ENCODE measurements at regions not wholly inside any gene's neighbourhood (a gene's known extent, or its start where the extent isn't known, plus 50 kb on each side); places are given as distances from the start of the nearest gene placed in this dataset. TPM values are rescaled to one million over a fixed set of nuclear protein-coding genes. Genes with fewer than 3 reads are reported as not detected.

GRCh38 chr2:167310442-167310841 is 422.2 kb downstream of the XIRP2 start:
- TF ChIP-seq CTCF (IDR thresholded peaks at IDR 0.05; ENCODE audit: low read depth, low read length, missing input control) (no peak), HNF4G (IDR thresholded peaks at IDR 0.05) (no peak), YY1 (IDR thresholded peaks at IDR 0.05) (no peak), MAX (IDR thresholded peaks at IDR 0.05) (no peak), FOXA1 (IDR thresholded peaks at IDR 0.05) (no peak), REST (IDR thresholded peaks at IDR 0.05) (no peak), SP1 (IDR thresholded peaks at IDR 0.05) (no peak), ZBTB33 (IDR thresholded peaks at IDR 0.05) (no peak), RXRA (IDR thresholded peaks at IDR 0.05) (no peak), GABPA (IDR thresholded peaks at IDR 0.05 in 1 of 2, conservative IDR thresholded peaks at IDR 0.05 in 1 of 2) (no peak), EGR1 (IDR thresholded peaks at IDR 0.05; ENCODE audit: low read depth in 2 of 2) (no peak), NR2F2 (IDR thresholded peaks at IDR 0.05) (no peak), JUND (IDR thresholded peaks at IDR 0.05) (no peak), ATF3 (IDR thresholded peaks at IDR 0.05) (no peak), HNF4A (conservative IDR thresholded peaks at IDR 0.05) (no peak), RAD21 (IDR thresholded peaks at IDR 0.05) (no peak), TAF1 (conservative IDR thresholded peaks at IDR 0.05) (no peak), FOXA2 (IDR thresholded peaks at IDR 0.05) (no peak)
- 59% methylated on average over 1 of the region's 1 CpG for WGBS

More at GRCh38 chr2:167310442-167310841, 422.2 kb downstream of the XIRP2 start:
- Histone ChIP-seq H3K9me3 (ENCODE audit: control insufficient read depth in 4 of 4, low read length in 3 of 4) (no peaks in the 10 kb centered on the region), H3K4me3 (ENCODE audit: low read depth in 1 of 3, low read length in 3 of 3) (no peak overlapping the region), H3K27ac (ENCODE audit: low read depth in 1 of 2, low read length in 2 of 2) (no peak overlapping the region), H3K4me1 (ENCODE audit: control insufficient read depth in 4 of 4, insufficient read depth in 4 of 4, low read length in 3 of 4) (no peaks in the 10 kb centered on the region), H3K36me3 (ENCODE audit: control insufficient read depth in 4 of 4, insufficient read depth in 3 of 4, low read depth in 1 of 4, low read length in 3 of 4) (no peaks in the 10 kb centered on the region), H3K9ac (ENCODE audit: low read depth in 1 of 2, low read length in 2 of 2) (no peak overlapping the region), H3K27me3 (ENCODE audit: control insufficient read depth in 4 of 4, insufficient read depth in 4 of 4, low read length in 3 of 4) (no peaks in the 10 kb centered on the region)
- no peak for DNase-seq (ENCODE audit: low spot score)

Small RNA genes in the stretch of these regions (small RNA-seq; reads per million reads assigned to genes)
- gene RNU7-148P = not detected
